GM12864 (cell line): ENCODE measurements at regions not wholly inside any gene's neighbourhood (a gene's known extent, or its start where the extent isn't known, plus 50 kb on each side); places are given as distances from the start of the nearest gene placed in this dataset.

ENCODE experiments used
- DNase-seq: peaks from one replicate; pipeline ENCODE4 v3.0.0-alpha.2; 2011; ENCODE audit warnings: low read depth
- H3K4me3 ChIP-seq: 2 replicates; pipeline ENCODE4 v1.5.1; 2011; ENCODE audit warnings: mild to moderate bottlenecking, low read depth, low read length, control low read depth
- TF ChIP-seq, protein P1 (sequence below): IDR thresholded peaks from 2 replicates; pipeline ENCODE4 v1.5.1; 2011; ENCODE audit warnings: low read depth, mild to moderate bottlenecking, moderate library complexity, low read length, control low read depth, inconsistent platforms; ENCODE audit errors: missing control alignments

DNA sequence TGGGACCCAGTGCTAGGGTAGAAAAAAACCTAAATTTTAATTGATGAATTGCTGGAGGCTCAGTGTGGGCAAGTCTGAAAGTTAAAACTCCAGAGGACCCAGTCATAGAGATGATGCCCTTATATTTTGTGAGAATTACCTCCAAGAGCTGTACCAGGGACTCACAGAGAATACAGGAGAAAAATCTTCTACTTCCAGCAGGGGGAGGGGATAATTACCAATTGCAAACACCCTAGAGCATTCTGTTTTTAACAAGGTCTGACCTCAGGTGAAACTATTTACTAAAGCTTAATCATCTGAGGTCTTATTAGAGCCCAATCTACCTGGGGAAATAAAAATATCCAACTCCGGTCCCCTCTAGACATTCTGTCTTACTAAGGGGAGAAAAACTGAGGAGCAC is 994.7 kb upstream of the MIR17HG start:
- TF ChIP-seq, protein P1, sequence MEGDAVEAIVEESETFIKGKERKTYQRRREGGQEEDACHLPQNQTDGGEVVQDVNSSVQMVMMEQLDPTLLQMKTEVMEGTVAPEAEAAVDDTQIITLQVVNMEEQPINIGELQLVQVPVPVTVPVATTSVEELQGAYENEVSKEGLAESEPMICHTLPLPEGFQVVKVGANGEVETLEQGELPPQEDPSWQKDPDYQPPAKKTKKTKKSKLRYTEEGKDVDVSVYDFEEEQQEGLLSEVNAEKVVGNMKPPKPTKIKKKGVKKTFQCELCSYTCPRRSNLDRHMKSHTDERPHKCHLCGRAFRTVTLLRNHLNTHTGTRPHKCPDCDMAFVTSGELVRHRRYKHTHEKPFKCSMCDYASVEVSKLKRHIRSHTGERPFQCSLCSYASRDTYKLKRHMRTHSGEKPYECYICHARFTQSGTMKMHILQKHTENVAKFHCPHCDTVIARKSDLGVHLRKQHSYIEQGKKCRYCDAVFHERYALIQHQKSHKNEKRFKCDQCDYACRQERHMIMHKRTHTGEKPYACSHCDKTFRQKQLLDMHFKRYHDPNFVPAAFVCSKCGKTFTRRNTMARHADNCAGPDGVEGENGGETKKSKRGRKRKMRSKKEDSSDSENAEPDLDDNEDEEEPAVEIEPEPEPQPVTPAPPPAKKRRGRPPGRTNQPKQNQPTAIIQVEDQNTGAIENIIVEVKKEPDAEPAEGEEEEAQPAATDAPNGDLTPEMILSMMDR = no peak

DNA sequence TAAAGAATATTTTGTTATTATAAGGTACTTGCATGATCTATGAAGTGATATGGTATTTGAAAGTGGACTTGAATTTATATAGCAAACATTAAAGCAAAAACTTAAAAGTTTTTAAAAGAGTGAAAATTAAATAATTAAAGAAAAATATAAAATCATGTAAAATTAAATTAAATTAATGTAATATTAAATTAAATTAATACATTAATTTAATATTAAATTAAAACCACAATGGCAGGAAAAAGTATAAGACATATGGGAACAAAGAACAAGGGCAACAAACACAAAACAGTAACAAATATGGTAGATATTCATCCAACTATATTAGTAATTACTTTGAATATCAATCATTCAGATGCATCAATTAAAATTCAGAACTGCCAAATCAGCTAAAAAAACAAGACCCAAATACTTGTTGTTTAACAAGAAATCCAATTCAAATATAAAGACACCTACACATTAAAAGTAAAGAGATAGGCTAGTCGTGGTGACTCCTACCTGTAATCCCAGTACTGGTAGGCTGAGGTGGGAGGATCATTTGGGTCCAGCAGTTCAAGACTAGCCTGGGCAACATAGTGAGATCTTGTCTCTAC is 992.2 kb upstream of the MIR17HG start:
- TF ChIP-seq, protein P1 = no peak
- H3K4me3 ChIP-seq = no peak overlapping the region
- DNase-seq = no peak

More for the DNA sequence above, 994.7 kb upstream of the MIR17HG start:
- no peak overlapping the region for H3K4me3 ChIP-seq
- no peak for DNase-seq

DNA sequence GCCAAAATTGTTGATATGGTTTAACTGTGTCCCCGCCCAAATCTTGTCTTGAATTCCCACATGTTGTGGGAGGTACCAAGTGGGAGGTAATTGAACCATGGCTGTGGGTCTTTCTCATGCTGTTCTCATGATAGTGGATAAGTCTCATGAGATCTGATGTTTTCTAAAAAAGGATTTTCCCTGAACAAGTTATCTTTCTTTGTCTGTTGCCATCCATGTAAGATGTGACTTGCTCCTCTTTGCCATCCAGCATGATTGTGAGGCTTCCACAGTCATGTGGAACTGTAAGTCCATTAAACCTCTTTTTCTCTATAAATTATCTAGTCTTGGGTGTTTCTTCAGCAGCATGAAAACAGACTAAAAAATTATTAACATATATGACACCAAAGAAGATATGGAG is 986.7 kb upstream of the MIR17HG start:
- TF ChIP-seq, protein P1 = no peak
- no peak overlapping the region for H3K4me3 ChIP-seq
- no peak for DNase-seq

DNA sequence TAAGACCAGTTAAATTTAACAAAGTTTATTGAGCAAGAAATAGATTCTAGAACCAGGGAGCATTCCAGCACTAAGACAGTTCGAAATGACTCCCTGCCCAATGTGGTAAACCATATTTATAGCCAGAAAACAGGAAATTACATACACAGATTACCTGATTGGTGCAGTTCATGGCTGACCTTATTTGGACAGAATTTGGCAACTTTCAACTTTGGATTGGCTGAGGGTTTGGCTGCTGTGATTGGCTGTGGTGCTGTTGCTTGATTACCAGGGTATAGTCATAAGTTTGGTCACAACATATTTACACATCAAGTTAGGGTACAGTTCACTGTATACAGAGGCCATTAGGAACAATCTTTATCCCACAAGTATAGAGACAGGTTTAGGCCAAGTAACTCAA is 984.8 kb upstream of the MIR17HG start:
- TF ChIP-seq, protein P1 = no peak
- no peak overlapping the region for H3K4me3 ChIP-seq
- DNase-seq = no peak

- TF ChIP-seq, protein P1 = no peak
- DNase-seq = no peak
Measured at GRCh38 chr13:90365130-90365529, 982.4 kb upstream of the MIR17HG start.

GRCh38 chr13:90374168-90374567 is 973.3 kb upstream of the MIR17HG start:
- TF ChIP-seq, protein P1 = no peak
- no peak overlapping the region for H3K4me3 ChIP-seq
- no peak for DNase-seq

More at GRCh38 chr13:90365130-90365529, 982.4 kb upstream of the MIR17HG start:
- H3K4me3 ChIP-seq = no peak overlapping the region

DNA sequence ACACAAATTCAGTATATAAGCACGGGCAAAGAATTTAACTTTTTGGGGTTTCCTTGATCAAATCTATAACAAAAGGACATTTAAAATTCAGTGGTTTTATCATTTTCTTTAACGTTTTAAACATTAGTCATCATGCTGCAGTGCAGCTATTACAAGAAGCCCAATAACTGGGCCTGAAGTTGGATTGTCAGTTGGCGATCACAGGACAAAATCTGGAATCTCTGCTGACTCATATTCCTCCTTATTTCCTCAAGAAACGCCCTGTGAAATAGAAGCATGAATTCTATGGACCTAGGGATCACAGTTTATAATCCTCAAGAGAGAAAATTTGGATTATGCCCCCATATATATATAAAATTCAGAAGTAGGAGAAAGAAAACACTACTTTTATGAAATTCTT is 971.6 kb upstream of the MIR17HG start:
- no peak for DNase-seq
- TF ChIP-seq, protein P1 = no peak
- H3K4me3 ChIP-seq = no peak overlapping the region
